22Rv1 (cell line): ENCODE measurements at regions not wholly inside any gene's neighbourhood (a gene's known extent, or its start where the extent isn't known, plus 50 kb on each side); places are given as distances from the start of the nearest gene placed in this dataset.

Experiments
- CTCF ChIP-seq: fragments of 450-650 bp; IDR thresholded peaks from 2 replicates; pipeline ENCODE4 v1.5.1; 2017; ENCODE audit warnings: mild to moderate bottlenecking
- ZFX ChIP-seq: fragments of 450-650 bp; IDR thresholded peaks from 2 replicates; pipeline ENCODE4 v1.6.1; 2017; ENCODE audit warnings: antibody characterized with exemption, borderline replicate concordance

GRCh38 chr4:23163647-23164436 lies 471.1 kb downstream of the GBA3 start:
- TF ChIP-seq CTCF (no peak), ZFX (no peak)
